ENCODE measurements at regions not wholly inside any gene's neighbourhood (a gene's known extent, or its start where the extent isn't known, plus 50 kb on each side); places are given as distances from the start of the nearest gene placed in this dataset.

GRCh38 chr3:146337991-146338390, 87.1 kb upstream of the PLSCR4 start:
- TF ChIP-seq CTCF (IDR thresholded peaks at IDR 0.05) (no peak), POLR2A (IDR thresholded peaks at IDR 0.05) (no peak)
